GM21381 (cell line): ENCODE measurements at regions not wholly inside any gene's neighbourhood (a gene's known extent, or its start where the extent isn't known, plus 50 kb on each side); places are given as distances from the start of the nearest gene placed in this dataset.
"Not testable (repeated sequence)": the region's sequence is repeated elsewhere in the genome, so short reads cannot be mapped to it uniquely, and the experiment has no call there.

Source experiments
- ATAC-seq: cut with Tn5 transposase; IDR thresholded peaks from one replicate; pipeline ENCODE4 v1.9.1; 2021; ENCODE audit warnings: mild to moderate bottlenecking, moderate library complexity; ENCODE audit not compliant: unreplicated experiment

DNA sequence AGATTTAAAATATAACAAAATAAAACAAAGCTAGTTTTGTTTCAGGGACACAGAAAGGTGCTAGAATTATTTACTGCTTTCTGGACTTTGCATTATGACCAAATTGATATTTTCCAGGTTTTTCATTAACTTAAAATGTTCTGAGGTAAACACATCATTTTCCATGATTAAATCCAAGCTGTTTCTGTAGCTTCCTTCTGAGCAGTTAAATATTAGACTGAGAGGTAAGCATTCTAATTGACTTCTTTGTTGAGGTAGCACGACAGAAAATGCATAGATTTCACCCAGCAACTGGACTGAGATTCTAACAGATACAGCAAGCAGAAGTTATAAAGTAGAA is 98.3 kb downstream of the BMP4 start:
- no peak for ATAC-seq

DNA sequence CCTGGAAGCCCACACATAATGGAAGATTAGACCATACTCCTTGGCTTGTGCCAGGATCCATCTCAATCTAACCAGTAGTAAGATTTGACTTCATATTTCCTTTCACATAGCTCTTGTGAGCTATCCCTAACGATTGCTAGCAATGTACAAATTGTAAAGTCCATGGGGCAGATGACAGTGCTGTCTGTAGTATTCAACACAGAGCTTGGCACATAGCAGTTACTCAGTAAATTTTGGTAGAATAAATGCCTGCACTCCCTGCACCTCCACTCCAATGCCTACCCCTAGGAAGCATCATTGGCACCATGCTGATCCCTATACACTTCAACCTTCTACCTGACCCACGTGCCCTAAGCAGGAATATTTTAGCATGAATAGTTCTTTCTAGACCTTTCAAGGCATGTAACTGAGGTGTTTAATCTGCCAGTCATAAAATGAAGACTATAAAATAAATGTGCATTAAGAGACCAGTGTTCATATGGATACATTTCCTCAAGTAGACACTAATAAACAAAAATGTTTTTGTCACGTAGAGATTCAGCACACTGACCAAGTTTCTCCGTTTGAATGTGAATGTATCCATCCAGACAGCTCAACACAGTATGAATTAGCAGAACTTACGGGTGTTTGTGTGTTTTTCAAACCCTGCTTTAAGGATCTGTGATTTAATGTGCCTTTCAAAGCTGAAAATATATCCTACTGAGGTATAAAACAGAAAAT is 98.8 kb downstream of the BMP4 start:
- ATAC-seq, result no peak

DNA sequence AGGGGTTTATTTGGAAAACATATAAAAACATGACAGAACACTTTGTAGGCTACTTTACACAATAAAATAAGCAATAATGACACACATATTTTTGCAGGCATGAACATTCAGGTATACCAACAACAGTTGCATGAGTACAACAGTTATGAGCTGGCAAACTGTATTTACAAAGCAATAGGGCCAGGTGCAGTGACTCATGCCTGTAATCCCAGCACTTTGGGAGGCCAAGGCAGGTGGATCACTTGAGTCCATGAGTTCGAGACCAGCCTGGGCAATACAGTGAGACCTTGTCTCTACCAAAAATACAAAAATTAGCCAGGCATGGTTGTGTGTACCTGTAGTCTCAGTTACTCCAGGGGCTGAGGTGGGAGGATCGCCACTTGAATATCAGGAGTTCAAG is 101.1 kb downstream of the BMP4 start:
- ATAC-seq, result no peak

DNA sequence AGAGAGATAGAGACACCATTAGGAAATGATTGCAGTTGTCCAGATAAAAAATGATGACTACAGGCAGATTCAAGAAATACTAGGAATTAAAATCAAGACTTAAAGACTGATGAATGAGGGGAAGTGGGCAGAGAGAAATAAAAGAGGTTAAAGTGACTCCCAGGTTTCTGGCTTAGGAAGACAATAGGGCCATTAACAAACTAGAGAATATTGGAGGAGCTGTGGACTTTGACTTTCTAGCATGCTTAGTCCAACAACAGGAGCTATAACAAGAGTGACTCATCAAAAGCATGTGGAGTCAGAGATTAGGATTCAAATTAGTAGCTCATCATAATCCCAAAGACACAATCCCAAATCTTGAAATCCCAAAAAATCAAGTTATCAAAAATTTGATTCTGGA is 101.5 kb downstream of the BMP4 start:
- ATAC-seq, result no peak

DNA sequence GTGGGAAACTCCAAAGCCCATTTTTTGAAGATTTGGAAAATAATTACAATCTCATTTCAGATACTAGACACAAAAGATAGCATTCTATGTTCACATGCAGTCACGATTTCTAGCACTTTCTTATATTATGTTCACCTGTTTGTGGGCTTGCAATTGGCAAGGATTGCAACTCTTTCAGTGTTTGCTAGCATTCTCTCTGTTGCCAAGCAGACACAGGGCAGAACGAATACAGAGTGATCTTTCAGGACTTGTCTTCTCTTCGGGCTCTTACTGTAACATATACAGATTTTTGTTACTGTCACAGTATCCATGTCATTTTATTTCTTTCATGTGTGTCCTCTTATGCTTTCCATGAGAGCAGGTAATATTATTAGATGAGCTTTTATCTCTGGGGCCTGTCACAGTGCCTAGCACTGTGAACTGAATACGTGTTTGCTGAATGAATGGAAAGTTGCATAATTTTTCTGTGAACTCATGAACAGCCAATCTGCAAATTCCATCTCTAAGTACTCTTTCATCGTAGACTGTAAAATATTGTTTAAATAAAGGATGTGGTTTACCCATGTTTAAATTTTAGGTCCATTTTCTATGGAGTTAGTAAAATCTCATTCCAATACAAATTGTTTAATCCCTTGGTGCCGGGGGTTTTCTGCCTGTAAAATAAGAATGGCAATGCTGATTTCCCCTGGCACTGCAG is 105.1 kb downstream of the BMP4 start:
- no peak for ATAC-seq

DNA sequence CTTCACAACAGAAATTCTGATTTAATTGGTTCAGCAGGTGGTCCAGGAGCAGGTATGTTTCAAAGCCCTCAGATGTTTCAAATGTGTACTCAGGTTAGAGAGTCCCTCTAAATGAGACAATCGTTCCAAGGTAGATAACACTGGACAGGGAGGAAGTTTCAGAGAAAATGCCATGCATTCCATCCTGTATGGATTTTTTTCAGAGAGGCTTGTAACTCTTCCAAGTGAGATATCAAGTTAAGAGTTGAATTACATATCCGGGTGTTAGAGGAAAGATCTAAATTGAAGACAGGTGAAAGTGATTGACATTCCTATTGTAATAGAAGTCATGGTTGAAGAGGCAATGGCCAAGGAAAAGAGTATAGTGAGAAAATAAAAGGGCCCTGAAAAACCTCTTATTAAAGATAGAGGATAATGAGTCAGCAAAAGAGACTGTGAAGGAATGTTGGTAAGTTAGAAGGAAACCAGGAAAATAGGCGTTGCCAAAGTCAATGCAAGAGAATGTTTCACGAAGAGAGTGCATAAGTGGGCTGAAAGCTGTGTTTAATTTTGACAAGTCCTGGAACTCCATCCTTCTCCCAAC is 105.8 kb downstream of the BMP4 start:
- no peak for ATAC-seq

DNA sequence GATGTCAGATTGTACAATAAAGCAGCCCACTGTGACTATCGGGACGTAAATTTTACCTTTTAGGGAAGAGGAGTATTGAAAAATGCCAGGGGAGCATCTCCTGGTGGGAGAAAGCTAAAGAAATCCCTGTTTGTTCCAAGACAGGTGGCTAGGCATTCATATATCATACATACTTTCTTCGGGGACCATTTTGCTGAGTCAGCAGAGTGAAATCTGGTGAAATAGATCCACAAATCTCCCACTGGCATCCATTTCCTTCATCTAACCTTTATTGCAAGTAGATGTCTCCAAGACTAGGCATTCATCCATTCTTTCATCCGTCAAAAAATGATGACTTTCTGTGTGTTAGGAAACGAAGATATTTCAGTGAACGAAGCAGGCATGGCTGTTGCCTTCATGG is 107.1 kb downstream of the BMP4 start:
- no peak for ATAC-seq

DNA sequence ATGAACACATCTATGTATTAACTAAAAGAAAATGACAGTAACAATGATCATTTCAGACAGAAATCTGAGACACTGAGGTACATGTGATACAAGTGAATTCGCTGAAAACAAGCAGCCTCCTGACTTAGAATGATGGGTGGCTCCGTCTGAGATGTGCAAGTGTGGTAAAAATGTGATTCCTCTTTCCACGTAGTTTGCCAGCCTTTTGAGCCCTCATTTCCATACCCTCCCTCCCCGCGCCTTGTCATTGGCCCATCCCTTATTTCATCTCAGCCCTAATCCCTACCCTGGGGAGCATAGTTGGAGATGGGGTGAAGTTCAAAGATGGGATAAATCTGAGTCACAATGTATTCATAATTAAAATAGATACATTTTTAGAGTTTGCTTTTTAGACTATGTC is 107.8 kb downstream of the BMP4 start:
- no peak for ATAC-seq

DNA sequence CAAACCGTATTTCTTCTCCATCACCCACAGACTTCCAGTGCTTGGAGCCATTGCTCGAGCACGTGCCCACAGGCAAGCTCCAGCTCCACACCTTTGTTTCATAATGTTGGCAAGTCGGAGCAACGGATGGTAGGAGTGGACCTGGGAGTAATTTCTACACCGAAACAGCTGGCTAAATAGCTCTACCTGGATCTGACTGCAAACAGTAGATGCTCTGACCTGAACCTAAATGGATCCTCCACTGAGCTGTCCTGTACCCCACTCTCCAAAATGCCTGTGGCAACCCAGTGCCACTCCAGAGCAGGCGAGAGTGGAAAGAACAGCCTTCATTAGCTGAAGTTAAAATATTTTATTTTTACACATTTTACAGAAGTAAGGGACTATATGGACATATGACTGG is 108.7 kb downstream of the BMP4 start:
- ATAC-seq, result no peak

DNA sequence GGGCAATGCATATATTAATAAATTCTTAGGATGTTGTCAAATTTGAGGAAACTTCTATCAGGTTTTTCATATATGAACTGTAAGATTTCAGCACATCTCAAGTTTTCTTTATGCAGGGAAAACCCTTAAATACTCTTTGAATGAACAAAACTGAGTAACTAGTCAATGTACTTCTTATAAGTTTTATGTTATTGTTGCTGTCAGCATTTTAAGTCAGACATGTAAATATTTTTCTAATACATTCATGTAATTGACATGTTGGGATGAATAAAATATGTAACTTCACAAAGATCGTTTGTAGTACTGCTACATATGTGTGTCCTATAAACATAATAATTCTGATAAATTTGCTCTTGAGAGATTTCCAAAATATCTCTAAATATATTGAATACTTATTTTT is 109.6 kb downstream of the BMP4 start:
- ATAC-seq, result no peak

DNA sequence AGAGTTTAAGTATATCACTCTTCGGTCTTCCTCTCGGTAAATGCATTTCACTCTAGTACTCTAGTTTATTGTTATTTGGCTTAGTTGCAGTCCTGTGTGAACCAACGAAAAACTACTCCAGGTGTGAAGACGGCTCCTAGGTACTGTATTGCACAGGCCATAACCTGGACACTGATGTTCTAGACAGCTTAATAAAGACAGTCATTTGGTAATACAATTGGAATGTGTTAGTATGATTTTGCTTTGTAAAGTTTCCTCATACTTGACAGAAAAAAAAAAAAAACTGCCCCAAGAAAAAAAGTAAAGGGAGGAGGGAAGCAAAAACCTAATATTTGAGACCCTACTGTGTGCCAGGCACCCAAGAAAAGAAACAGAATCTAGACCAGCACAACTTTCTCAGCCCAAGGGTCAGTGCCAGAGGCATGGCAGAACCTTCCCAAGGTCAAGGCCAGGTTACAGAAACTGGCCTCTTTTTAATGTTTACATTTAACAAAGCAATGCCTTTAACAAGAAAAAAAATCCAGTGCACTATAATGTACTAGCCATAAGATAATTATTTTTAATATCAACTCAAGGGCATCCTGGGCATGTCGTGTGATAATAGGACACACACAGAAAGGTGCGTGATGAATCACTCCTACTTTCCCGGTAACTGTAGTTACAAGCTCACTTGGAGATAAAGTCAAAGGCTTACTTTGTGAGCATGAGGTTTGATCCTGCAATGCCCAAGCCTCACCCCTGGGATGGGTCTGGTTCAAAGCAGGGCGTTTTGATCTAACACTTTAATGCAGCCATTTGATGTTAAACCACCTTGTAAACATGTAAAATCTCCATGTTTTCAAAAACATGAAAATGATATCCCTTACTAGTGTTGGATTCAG is 110.6 kb downstream of the BMP4 start:
- ATAC-seq, result no peak

DNA sequence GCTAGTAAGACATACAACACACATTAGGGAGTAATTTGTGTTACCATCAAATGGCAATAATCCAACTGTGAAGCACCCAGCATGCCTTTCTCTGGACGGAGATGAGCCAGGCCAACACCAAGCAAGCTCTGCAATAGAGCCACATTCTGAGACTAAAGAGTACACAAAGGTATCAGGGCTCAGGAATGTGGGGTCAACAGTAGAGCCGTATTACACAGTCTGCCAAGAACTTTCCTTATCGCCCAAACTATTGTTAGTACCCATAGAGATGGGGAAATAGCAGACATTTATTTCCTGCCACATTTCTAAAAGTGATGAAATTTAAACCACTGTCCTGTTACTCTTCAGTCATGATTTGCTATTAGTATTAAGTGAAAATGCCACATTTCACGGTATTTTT is 113.7 kb downstream of the BMP4 start:
- no peak for ATAC-seq

DNA sequence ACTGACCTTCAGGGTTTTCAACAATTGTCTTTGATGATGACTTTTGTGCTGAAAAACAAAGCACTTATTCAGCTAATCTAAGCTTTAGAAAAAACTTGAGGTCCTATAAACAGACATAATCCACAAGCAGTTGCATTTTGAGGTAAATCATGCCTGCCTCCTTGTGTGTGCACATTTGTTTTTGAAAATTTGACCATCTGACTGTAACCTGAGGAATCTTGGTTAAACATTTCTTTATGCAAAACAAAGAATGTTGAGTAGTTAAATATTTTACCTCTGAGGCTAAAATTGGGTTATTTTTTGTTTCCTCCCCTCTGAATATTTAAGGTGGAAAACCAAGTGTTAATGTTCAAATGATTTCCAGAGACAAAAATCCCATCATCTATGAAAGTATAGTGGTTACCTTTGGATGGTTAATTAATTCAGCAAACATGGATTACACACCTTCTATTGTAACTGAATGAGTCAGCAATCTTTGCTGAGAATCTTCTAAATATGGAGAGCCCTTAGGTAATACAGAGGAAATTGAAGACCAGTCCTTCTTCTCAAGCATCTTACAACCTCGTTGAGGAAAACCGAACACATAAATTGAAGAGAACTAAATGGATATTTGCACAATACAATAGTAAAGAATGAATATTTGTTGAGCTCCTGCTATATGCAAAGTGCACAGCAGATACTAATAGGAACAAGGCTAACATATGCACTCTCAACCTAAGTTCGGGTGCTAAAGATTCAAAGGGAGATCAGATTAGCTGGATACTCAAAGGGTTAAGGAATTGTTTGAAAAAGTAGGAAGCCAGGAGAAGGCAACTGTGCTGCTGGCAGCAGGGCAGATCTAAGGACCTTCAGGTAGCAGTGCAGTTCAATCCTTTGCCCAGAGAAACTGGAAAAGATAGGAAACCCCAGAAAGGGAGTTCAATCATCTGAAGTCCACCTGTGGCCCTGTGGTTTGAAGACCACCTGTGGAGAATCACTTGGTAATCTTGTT is 115.2 kb downstream of the BMP4 start:
- no peak for ATAC-seq

DNA sequence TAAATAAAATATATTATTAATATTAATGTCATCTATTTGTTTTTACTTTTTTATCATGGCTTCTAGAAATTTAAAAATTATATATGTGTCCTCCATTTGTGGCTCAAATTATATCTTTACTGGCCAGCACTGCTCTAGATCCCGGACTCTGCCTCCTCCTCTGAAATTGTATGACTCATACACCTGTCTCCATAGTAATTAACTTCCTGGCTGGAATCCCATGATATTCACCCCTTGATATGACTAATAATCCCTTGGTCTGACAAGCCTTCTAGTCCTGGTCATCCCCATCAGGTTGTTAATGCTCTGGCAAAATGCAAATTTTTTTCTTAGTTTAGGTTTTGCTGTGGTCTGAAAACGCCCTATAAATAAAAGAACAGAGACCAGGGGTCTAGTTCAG is 116.2 kb downstream of the BMP4 start:
- no peak for ATAC-seq

DNA sequence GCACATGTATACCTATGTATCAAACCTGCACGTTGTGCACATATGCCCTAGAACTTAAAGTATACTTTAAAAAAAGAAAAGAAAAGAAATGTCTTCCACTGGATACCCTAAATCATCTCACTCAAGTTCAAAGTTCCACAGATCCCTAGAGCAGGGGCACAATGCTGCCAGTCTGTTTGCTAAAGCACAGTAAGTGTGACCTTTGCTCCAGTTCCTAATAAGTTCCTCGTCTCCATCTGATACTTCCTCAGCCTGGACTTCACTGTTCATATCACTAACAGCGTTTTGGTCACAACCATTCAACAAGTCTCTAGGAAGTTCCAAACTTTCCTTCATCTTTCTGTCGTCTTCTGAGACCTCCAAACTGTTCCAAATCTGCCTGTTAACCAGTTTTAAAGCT is 118.3 kb downstream of the BMP4 start:
- no peak for ATAC-seq

DNA sequence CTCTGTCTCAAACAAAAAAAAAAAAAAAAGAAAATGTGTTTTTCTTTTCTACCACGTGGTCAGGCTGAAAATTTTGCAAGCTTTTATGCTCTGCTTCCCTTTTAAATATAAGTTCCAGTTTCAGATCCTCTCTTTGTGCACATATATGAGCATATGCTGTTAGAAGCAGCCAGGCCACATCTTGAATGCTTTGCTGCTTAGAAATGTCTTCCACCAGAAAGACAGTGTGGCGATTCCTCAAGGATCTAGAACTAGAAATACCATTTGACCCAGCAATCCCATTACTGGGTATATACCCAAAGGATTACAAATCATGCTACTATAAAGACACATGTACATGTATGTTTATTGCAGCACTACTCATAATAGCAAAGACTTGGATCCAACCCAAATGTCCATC is 119.0 kb downstream of the BMP4 start:
- ATAC-seq, result not testable (repeated sequence)

DNA sequence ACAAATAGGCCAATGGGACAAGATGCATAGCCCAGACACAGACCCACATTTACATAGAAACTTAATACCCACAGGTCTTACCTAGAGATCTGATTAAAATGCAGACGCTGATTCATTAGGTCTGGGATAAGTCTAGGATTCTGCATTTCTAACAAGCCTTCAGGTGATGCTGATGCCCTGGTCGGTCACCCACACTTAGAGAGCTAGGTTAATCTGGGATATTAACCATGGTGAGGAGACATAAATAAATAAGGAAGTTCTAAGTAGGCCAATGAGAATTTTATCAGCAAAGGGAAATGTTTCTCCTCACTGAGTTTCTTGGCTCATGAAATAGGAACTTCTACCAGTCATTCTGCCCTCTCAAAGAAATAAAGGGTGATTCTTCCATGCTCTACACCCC is 120.1 kb downstream of the BMP4 start:
- no peak for ATAC-seq

DNA sequence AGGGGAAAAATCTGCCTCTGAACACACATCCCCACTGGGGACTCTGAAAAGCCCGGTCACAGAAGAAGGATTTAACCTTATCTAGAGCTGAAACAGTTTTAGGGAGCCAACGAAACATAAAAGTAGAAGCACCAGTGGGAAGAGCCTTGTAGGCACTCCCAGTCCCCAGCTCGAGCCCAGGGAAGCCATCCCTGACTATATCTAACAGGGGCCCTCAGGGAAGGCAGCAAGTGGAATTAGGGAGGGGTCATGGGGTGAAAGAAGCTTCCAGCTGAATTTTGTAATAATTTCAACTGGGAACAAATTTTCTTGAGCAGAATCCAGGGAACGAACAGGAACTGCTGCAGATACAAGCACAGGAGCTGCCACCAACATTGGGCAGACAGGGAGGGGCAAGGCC is 127.8 kb downstream of the BMP4 start:
- no peak for ATAC-seq

DNA sequence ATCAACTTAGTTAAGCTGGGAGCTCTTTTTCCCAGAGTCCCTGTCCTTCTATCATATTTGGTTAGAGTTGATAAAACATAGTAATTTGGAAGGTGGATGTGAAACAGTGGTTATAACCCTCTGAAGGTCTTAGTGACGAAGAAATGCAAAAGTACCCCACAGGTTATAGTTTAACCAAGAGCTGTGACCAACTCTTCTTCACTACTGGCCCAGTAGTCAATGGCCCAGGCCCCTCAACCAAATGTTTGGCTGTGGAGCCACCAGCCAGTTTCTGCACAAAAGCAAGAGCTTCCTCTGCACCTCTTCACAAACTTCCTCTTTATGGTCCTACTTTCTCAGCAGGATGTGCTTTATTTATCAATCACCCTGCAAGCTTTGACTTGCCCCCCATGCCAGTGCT is 132.6 kb downstream of the BMP4 start:
- ATAC-seq, result peak; percentile 95

DNA sequence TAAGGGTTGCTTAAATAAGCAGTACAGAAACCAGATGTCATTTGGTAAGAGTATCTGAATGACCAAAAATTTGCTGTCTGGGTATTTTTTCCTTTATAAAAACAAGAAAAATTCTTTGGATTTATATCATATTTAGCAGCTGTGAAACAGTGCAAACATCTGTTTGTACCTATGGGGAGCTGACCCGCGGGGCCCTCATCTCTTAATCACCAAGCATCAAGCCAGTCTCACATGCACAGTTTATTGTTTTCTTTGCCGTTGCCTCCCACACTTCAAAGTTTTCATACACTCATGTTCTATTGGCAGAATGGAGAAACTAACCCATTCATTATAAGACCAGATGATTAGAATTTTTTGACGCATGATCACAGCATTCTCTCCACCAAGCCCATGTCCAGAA is 142.2 kb downstream of the BMP4 start:
- no peak for ATAC-seq
